OCI-M1 (cell line): ENCODE measurements at regions not wholly inside any gene's neighbourhood (a gene's known extent, or its start where the extent isn't known, plus 50 kb on each side); places are given as distances from the start of the nearest gene placed in this dataset.
A peak's percentile ranks its signal among the peaks of the same experiment; 100 is the strongest.
"Not testable (repeated sequence)": the region's sequence is repeated elsewhere in the genome, so short reads cannot be mapped to it uniquely, and the experiment has no call there.

Experiments
- DNase-seq: peaks from one replicate; lab custom pipeline; 2025; lab: John Stamatoyannopoulos, UW

GRCh38 chrX:85808217-85808616, 239.1 kb downstream of the CHM start:
- DNase-seq = no peak

DNA sequence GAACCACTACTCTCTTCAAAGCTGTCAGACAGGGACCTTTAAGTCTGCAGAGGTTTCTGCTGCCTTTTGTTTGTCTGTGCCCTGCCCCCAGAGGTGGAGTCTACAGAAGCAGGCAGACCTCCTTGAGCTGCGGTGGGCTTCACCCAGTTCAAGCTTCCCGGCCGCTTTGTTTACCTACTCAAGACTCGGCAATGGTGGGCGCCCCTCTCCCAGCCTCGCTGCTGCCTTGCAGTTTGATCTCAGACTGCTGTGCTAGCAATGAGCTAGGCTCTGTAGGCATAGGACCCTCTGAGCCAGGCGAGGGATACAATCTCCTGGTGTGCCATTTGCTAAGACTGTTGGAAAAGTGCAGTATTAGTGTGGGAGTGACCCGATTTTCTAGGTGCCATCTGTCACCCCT, 275.0 kb downstream of the CHM start:
- not testable (repeated sequence) for DNase-seq

GRCh38 chrX:85765651-85766050, 281.7 kb downstream of the CHM start:
- DNase-seq = no peak

DNA sequence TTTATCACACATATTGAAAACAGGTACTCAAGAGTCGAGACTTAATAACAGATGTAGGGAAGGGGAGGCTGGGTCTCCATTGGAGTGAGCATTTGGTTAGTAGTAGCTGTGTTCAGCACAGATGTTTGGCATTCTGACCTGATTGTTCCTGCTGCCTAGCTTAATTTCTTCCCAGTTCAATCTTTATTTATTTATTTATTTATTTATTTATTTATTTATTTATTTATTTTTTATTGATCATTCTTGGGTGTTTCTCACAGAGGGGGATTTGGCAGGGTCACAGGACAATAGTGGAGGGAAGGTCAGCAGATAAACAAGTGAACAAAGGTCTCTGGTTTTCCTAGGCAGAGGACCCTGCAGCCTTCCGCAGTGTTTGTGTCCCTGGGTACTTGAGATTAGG, 324.3 kb downstream of the CHM start:
- DNase-seq = not testable (repeated sequence)

DNA sequence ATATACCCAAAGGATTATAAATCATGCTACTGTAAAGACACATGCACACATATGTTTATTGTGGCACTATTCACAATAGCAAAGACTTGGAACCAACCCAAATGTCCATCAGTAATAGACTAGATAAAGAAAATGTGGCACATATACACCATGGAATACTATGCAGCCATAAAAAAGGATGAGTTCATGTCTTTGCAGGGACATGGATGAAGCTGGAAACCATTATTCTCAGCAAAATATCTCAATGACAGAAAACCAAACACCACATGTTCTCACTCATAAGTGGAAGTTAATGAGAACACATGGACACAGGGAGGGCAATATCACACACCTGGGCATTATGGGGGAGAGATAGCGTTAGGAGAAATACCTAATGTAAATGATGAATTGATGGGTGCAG, 323.8 kb upstream of the POF1B start:
- DNase-seq = not testable (repeated sequence)

- no peak for DNase-seq
Measured at GRCh38 chrX:85698921-85699320, 319.5 kb upstream of the POF1B start.

GRCh38 chrX:85685843-85686242, 306.4 kb upstream of the POF1B start:
- no peak for DNase-seq

GRCh38 chrX:85666471-85666870, 287.0 kb upstream of the POF1B start:
- DNase-seq = no peak

DNA sequence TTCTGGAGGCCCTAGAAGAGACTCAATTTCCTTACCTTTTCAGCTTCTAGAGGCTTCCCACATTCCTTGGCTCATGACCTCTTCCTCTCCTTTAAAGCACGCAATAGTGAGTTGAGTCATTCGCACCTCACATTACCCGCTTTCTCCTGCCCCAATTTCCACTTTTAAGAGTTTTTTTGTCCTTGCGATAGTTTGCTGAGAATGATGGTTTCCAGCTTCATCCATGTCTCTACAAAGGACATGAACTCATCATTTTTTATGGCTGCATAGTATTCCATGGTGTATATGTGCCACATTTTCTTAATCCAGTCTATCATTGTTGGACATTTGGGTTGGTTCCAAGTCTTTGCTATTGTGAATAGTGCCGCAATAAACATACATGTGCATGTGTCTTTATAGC, 284.5 kb upstream of the POF1B start:
- DNase-seq = not testable (repeated sequence)

DNA sequence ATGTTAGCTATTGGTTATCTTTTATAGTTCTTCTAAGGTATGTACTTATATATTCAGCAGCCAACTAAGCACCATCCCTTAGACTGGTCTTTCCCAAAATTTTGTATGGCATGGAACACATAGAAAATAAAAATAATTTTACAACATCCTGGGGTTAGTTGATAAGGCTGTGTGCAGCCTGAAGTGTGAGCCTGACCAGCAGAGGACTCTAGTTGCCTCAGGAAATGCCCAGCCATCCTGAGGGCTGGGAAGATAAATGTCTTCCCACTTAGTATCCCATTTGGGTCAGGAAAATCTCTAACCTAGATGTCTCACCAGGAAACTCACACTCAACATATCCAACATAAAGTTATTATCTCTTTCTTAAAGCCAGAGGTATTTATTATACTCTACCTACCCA, 251.4 kb upstream of the POF1B start:
- DNase-seq = no peak

GRCh38 chrX:85627363-85627762, 247.9 kb upstream of the POF1B start:
- peak; percentile 8 for DNase-seq

GRCh38 chrX:85622635-85623034, 243.2 kb upstream of the POF1B start:
- DNase-seq = no peak

- no peak for DNase-seq
Measured at GRCh38 chrX:85620466-85620865, 241.0 kb upstream of the POF1B start.

DNA sequence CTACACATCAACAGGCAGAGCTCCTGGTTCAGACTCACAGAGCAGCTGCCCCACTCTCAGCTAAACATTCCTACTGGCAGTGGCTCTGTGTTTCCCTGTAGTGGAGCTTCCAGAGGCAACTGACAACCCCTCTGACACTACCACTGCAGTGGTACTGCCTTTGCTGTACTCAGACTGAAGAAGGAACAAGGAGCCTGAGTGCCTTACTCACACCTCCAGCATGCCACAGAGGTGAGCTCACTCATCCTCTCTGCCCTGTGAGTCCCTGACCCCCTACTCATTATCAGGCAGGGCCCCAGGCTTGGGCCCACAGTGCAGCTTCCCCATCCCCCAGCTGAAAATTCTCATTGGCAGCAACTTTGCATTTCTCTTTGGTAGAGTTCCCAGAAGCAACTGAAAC, 240.5 kb upstream of the POF1B start:
- no peak for DNase-seq

DNA sequence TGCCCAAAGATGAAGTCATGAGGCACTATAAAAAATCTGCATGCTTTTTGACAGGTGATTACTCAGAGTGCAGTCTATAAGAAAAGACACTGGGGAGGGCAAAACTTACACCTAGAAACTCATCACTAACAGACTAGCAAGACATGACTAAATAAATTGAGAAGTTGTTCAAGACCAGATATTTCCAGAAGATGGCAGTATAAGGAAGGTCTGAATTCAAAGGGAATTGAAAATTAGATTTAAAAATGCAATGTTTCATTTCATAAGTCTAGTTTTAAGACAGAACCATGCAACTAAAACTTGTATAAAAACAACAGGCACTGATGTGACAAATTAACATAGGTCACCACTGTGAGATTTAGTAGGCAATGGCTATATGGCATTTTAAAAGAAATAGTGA, 232.5 kb upstream of the POF1B start:
- DNase-seq = peak; percentile 47

GRCh38 chrX:85592980-85593379, 213.5 kb upstream of the POF1B start:
- no peak for DNase-seq

DNA sequence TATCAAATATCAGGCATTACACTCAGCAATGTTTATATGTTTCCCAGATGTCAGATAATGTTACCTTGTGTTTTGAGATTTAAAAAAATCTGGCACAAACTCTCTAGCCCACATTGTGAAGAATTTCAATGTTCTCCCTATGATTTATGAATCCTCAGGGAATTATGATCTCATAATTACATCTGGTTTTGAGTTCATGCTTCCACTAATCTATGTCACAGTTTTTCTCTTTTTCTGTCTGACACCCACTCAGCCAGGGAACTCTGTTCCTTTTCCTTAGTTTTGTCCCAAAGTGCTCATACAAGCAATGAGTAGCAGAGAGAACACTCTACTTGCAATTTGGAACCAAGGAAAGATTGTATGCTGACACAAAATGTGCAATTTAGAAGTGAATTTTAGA, 212.1 kb upstream of the POF1B start:
- no peak for DNase-seq

DNA sequence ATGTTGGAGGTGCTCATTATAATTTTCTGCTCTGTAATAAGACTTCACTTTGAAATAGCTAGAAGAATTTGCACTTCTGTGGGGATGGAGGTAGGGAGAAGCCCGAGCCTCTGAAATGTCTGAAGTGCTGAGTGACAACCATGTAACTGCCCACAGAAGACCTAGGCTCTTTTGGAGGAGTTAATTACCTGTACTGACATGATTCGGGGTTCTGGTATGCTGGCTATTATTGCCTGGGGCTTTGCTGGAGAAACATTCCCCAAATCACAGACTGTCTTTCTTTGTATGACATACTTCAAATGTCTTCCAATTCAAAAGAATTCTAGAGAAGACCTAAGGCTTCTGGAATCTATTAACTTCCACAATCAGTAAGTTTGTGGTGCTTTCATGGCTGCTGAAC, 211.2 kb upstream of the POF1B start:
- no peak for DNase-seq

GRCh38 chrX:85573801-85574200, 194.3 kb upstream of the POF1B start:
- DNase-seq = peak; percentile 0

DNA sequence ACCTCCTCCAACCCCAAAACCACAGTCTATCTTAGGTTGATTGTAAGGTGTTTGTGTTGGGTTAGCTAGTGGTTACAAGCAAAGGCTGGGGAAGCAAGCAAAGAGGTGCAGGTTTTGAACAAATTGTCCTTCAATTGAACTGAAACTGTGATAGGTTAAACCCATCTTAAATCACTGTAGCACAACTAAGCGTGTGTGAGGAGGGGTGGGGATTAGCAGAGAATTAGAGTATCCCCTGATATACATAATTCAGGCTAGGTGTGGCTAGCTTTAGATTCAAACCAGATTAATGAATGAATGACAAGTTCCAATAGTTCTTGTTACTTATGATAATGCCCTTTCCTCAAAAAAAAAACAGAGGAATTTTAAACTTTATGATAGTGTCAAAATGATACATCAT, 191.0 kb upstream of the POF1B start:
- no peak for DNase-seq

GRCh38 chrX:85569686-85570085, 190.2 kb upstream of the POF1B start:
- DNase-seq = no peak

DNA sequence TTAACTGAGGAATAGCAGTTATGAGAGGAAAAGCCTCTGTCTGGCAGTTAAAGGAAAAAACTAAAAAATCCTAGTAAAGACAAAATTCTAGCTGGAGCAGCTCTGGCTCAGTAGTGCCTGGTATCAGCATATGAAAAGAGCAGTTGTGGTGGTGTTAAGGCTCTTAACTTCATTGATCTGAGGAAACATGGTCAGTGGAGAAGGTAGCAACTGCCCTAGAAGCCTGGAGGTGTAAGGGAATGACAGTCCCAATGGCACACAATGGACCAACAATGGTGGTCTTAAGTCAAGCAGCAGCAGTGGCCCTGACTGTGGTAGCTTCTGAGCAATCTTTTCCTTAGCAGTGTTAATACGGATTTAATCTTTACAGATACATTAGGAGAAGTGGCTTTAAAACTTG, 189.6 kb upstream of the POF1B start:
- DNase-seq = no peak

DNA sequence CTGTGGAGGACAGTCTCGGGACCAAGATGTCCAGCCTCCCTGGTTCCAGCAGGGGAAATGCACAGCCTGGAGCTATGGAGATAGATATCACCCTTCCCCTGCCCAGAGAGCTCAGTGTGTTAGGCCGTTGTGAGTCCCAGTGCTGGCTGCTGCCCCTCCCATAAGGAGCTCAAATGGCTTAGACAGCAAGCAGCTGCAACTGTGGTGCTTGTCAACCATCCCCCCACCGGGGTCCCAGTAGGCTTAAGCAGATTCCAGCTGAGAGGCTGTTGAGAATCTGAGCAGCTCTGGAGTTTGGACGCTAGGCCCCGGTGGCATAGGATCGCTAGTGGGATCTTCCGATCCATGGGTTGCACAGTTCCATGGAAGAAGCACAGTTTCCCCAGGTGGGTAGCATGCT, 181.8 kb upstream of the POF1B start:
- DNase-seq = no peak

DNA sequence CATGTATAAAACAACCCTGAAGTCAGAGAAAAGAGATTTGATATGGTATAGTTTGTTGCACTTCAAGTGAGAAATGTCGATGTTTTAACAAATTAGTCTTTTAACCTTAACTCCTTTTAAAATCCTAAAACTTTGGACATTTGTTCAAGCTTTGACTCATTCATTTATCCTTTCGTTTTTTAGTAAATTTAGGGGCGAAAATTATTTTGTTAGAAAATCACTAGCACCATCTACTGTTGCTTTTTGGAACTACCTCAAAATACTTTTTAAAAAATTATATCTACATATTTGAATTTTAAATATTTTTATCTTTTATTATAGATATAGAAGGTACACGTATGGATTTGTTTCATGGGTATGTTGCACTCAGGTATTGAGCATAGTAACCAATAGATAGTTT, 165.1 kb upstream of the POF1B start:
- DNase-seq = peak; percentile 34

DNA sequence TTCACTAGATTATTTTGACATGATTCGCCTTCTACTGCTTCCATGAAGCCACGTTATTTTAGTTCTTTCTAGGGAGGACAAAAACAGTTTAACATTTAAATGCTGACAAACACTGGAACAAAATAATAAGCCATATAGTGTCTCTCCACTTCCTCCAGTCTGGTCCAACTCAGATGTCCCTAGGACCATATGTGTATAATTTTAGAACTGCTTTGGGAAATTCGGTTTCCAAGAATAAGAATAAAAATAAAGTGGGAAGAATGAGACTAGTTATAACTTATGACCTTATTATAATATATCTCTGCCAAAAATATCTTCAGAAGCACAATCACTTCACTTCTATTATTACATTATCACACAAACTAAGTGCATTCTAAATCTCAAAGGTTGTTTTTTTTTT, 164.4 kb upstream of the POF1B start:
- DNase-seq = peak; percentile 0
